NCI-H1092 (cell line): ENCODE measurements at regions not wholly inside any gene's neighbourhood (a gene's known extent, or its start where the extent isn't known, plus 50 kb on each side); places are given as distances from the start of the nearest gene placed in this dataset.

Experiments
- DNase-seq: peaks from one replicate; lab custom pipeline; 2025; lab: John Stamatoyannopoulos, UW

DNA sequence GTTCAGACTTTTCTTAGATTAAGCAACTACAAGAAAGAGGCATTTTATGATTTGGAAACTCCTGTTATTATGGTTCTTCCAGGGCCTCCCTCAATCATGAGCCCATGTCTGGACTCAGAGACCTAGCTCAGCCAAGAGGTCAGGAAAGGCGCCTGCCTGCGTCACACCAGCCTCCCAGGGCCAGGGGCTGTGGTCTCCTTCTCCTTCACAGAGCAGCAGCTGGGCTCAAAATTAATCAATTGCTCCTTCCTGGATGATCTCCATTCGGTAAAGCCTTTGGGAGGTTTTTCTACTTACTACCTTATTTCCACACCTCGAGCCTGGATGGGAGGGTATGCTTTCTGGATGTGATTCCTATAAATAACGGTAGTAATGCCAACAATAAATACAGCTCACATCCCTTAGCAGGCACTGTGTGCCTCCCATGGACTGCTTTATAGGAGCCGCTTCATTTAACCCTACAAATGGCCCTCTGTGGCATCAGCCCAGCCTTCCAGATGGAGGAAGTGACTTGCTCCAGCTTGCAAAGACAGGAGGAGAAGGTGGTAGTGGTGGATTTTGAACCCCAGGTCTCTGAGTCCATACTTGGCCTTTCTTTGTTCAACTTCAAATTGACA is 1445.6 kb downstream of the TBC1D22A start:
- DNase-seq: no peak

DNA sequence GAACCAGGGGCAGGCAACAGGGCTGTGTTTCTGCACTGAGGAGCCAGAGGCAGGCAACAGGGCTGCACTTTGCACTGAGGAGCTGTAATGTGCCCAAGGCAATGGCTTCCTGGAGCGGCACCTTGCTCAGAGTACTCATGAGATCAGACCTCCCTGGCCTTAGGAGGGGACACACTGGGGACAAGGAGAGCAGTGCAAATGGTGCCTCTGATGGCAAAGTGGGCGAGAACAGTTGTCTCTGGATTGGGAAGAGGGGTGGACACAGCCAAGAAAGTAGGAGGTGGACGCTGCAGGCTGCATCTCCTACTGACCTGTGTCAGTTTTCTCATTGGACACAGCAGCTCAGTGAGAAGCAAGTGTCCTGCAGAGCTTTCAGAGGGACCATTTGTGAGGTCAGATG is 1443.3 kb downstream of the TBC1D22A start:
- DNase-seq: no peak

DNA sequence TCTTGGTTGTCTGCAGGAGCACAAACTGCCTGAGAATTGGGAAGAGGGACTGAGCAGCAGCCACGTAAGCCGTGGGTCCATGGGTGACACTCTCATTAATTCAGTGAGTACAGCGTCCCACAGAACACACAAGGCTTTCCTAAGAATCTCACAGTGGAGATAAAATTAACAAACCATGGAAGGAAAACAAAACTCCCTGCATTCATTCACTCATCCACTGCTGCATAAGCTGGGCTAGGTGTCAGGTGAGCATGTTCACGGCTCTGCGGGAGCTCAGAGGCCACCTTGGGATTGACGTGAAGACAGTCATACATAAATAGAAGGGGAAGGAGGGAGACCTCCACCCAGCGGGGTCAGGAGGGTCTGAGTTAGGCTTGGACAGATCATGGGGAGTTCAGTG is 1442.7 kb downstream of the TBC1D22A start:
- DNase-seq: no peak

DNA sequence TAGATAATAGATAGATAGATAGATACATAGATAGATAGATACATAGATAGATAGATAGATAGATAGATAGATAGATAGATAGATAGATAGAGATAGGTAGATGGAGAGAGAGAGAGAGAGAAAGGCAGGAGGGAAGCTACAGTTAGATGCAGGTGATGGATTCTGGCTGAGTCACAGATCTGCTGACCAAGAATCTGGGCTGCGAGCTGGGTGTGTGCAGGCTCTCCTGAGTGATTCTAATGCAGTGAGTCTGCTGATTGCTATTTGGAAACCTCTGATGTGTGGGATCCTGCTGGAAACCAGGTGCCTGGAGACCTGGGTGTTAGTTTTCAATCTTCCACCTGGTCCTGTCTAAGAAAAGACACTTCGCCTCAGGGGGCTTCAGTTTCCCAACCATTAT is 1441.8 kb downstream of the TBC1D22A start:
- DNase-seq: no peak

DNA sequence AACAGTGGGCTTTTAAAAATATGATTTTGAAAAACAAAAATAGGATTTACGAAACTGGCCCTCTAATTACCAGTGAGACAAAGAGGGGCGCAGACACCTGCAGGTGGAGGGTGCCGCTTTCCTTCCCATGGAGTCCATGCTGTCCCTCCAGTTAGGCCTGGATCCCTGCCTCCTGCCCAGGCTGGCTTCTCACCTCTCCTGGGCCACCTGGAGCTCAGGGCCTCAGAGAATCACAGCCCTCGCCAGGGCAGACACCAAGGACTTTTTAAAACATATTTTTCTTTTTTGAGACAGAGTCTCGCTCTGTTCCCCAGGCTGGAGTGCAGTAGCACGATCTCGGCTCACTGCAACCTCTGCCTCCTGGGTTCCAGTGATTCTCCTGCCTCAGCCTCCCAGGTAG is 1437.2 kb downstream of the TBC1D22A start:
- no peak for DNase-seq

DNA sequence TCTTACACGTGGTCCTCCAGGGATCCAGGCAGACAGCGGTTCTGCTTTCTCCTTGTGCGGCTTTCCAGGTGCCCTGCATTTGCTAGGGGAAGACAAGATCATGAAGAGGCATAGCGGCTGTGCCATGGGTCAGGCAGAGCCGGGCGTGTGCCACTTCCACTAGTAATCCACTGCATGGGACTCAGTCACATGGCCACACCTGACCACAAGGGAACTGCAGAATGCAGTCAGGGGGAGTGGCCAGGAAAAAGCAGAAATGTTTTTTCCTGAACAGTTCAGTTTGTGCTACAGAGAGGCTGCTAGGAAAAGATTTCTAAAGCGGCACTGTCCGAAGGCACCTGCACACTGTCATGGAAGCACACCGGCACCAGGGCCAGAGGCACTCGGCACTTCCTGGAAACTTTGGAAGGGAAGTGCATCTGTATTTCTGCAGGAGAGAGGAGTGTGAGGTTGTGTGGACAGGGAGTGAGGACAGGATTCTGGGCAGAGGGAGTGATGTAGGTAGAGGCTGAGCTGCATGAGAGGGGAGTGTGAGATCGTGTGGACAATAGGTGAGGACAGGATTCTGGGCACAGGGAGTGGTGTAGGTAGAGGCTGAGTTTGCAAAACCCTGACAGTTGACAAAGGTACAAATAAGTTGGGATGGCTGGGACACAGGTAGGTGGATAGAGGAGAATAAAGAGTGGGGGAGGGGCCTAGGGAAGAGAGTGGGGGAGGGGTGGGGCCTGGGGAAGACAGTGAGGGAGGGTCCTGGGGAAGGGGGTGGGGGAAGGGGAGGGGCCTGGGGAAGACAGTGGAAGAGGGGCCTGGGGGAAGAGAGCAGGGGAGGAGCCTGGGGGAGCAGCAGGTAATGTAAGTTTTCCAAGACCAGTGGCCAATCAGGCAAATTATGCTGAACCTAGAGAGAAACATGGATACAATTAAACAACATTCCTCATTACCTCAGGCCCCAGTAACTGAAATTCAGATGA is 1436.3 kb downstream of the TBC1D22A start:
- DNase-seq: no peak

DNA sequence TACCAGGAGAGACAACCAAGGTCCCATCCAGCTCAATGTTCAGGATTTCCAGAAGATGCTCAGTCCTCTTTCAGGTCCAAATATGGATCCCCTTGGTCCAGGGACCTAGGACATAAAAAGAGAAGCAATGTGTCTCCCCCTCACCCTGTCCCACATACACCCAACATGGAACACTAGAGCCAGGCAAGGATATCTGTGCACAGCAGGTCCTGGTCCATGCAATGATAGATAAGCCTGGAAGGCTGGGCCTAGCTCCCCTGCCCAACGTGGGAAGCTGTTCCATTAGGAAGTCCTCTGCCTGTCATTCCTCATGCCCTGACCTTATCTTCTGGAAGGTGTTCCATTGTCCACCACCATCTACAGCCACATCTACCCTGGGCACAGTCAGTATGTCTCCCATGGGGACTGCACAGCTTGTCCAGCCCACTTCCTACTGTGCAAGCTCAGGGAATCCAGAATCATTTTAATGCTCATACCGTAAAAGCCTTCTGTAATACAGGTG is 1434.8 kb downstream of the TBC1D22A start:
- DNase-seq: no peak

DNA sequence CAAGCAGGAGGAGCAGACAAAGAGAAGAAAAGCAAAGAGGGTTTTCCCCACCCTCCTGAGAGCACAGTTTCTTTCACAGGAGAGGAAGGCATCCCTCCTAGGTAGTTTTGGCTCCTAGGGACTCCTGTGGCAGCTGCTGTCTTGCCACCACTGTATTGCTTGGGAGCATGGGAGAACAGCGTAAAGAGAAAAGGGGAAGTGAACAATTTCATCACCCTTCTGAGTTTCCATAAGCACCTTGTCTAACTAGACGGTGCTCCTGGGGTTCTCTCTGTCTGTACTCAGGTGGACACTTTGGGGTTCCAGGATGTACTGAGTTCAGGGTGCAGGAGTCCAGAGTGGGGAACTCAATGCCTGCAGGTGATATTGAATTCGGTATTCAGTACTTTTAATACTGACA is 1430.5 kb downstream of the TBC1D22A start:
- DNase-seq: no peak

DNA sequence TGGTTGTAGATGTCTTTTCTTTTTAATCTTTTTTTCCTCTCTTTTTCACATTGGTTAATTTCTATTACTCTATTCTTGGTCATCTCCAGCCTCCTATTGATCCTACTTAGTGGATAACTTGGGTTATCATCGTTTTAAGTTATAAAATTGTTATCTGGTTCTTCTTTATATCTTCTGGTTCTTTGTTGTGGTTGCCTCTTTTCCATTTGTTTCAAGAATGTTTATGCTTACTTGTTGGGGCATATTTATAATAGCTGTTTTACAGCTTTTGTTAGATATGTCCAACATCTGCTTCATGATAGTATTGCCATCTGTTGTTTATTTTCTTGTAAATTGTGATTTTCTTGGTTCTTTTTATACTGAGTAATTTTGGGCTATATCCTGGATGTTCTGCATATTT is 1429.6 kb downstream of the TBC1D22A start:
- DNase-seq: no peak

DNA sequence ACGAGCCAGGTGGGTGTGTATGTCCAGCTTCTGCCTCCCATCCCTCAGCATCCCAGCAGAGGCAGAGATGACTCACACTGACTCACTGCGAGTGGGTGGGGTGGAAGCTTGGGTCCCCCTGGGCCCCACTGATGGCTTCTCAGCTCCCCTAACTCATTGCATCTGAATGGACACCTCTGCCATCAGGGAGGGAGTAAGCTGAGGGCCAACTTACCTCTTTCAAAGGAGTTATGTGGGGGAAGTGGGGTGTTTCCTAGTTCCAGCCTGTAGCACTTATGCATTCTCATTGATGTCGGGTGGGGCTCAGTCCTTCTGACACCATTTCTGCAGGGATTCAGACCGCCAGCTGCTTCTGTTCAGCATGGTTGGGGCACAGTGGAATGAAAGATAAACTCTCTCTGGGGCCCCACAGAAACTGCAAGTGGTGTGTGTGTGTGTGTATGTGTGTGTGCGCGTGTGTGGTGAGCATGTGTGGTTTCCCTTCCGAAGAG is 1425.8 kb downstream of the TBC1D22A start:
- no peak for DNase-seq

DNA sequence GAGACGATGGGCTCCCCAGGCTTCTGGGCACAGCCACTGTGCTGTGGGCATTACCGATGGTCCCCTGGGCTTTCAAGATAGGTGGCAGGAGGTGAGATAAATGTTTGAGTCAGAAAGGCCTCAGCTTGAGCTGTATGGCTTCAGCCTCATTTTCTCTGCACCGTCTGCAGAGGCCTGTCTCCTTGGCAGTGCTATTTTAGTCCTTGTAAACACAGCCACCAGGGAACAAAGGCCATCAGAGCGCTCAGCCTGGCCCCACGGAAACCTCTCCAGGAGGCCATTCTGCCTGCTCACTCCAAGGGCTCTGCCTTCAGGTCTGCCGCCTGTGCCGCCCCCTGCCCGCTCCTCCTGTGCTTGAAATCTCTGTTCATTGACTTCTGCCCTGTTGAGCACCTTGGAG is 1424.9 kb downstream of the TBC1D22A start:
- DNase-seq: no peak

DNA sequence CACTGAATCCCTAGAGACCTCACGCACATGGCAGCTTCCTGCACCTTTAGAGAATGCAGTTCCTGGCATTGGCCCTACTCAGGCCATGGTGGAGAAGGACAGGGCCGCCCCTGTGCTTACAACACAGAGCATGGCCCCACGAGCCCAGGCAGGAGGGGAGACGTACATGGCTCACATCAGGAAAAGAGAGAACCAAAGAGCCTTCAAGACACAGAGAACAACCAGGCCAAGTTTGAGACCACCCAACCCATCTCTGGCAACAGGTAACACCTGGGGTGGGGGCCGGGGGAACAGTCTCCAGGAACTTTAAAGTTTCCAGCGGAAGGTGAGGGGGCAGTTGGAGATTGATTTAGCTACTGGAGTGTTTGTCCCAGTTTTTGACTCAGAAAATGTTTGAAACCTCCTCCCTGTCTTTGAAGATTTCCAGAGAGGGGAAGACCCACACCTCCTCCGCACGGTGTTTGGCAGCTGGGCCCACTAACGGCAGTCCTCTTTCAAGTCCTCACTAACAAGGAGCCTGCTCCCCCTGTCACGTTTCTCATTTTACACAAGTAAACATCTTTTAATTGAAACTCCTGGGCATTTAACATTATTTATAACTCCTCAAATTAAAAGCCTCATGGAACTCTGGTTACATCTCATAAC is 1423.8 kb downstream of the TBC1D22A start:
- no peak for DNase-seq

DNA sequence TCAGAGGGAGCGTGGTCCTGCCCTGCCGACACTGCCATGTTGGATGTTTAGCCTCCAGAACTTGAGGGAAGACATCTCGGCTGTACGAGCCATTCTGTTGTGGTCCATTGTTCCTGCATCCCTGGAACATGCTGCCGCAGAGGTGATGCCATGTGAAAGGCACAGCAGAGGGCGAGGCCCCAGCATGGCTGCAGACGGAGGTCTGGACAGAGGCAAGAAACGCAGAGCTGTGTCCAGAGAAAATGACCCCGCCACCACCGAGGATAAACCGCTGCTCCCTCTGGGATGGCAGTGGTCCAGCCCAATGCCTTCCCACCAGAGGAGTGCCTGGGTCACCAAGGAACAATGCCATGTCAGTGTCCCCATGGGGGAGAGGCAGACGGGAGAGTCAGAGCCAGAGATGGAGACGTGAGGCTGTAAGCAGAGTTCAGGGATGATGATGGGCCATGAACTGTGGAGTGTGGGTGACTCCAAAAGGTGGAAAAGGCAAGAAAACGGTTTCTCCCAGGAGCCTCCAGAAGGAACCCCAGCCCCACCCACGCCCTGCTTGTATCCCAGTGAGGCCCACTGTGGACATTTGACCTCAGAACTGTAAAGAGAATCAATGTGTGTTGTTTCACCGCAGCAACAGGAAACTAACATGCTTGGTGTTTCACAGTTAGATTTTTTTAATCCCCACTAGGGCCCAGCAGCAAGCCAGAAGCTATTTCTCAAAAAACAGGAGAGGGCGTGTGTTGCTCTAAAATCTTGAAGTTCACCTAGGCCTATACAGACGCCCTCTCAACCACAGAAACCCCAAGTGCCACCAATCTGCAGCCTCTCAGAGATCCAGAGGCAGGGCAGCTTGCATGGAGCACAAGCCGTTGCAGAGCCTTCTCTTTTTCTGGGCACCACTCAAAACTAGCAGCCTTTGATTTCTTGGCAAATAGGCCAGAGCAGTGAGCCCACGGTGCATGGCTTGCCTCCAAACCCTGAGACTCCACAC is 1422.9 kb downstream of the TBC1D22A start:
- no peak for DNase-seq

DNA sequence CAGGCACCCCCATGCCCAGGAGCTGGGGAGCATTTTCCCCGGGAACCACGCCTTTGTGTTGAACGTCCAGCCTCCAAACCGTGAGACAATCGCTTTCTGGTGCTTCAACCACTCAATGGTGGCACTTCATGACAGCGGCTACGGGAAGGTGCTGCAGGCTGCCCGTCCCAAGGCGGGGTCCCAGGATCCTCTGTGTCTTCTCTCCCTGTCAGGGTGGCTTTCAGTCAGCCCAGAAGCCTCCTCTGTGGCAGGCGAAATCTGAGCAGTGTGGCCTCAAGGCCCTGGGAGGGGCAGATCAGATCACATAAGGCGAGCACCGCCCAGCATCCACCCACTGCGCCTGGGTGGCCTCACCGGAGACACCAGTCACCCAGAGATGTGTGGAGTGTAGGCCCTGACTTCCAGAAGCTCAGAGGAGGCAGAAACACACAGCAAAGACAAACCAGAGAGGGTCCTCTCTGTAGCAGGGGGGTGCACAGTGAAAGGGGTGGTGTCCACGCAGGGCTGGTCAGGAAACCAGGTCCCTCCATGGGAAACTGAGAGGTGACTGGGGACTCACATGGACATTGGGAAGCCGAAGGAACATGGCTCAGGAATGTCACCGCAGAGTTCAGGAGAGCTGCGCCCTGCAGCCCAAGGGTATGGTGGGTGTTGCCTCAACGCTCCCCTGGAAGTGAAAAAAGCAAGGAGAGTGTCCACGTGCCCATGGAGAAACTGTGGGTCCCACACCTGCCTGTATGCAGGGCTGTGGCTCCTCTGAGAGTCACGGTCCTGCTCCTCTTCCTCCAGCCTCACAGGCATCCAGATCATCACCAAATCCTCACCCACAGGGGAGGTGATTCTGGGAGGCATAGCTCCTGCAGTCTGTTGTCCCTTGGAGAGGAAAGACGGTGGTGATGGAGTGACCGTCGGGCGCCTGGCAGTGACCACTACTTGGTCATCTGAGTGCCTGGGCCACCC is 1420.7 kb downstream of the TBC1D22A start:
- DNase-seq: no peak

DNA sequence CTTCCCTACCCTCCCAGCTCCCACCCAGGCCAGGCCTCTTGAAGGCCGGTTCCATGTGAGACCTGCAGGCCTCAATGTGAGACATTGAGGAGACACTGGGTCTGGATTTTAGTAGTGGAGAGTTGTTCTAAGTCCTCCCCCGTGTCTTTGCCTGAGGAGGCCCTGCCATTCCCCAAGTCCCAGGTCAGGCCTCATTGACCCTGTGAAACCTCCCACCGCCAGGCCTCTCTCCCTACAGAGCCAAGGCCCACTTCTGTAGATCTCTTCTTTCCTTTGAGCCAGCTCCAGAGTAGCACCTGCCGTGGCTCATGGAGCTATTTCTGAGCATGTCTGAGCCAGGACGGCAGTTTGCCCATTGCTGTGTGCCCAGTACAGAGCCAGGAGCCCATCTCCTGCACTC is 1419.6 kb downstream of the TBC1D22A start:
- DNase-seq: no peak

DNA sequence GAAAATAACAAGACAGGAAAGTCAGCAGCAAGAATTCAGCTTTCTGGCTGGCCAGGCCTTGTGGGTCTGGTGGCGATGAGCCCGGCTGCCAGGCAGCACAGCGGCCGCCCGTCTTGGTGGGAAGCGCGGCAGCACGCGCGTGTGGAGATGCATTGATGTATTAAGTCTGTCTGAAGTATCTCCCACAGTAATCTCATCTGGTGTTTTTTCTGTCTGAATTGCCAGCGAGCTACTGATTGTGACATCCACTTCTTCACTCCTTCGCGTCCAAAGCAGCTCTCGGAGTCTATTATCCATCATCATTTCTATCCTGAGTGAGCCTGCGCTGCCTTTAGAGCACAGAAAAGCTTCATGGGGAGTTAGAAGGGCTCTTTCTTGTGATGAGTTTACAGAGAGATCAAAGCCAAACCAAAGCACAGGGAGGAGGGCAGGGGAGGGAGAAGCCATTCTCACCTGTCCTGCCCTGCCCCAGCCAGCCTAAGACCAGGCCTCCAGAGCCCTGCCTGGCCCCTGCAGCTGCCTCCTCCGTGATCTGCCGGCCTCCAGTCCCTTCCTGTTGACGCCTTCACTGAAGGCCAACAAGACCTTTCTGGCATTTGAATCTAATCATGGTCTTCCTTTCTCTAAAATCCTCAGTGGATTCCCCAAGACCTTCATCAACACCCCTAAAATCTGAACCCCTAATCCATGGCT is 1419.0 kb downstream of the TBC1D22A start:
- no peak for DNase-seq

DNA sequence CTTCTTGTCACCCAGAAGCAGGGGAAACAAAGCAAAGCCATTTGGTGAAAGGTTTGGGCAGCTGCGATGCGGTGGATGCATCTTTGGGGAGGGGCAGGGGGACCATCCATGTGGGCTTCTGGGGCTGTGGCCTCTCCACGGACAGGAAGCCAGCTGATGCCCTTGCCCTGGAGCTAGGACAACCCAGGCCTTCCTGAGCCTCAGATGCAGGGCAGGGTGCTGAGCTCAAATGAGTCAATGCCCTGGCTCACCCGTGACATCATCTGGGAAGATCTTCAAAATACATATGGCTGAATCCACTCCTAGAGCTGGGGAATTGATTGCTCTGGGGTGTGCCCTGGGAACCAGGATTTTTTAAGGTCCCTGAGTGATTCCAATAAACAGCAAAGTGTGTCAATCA is 1418.2 kb downstream of the TBC1D22A start:
- DNase-seq: no peak

DNA sequence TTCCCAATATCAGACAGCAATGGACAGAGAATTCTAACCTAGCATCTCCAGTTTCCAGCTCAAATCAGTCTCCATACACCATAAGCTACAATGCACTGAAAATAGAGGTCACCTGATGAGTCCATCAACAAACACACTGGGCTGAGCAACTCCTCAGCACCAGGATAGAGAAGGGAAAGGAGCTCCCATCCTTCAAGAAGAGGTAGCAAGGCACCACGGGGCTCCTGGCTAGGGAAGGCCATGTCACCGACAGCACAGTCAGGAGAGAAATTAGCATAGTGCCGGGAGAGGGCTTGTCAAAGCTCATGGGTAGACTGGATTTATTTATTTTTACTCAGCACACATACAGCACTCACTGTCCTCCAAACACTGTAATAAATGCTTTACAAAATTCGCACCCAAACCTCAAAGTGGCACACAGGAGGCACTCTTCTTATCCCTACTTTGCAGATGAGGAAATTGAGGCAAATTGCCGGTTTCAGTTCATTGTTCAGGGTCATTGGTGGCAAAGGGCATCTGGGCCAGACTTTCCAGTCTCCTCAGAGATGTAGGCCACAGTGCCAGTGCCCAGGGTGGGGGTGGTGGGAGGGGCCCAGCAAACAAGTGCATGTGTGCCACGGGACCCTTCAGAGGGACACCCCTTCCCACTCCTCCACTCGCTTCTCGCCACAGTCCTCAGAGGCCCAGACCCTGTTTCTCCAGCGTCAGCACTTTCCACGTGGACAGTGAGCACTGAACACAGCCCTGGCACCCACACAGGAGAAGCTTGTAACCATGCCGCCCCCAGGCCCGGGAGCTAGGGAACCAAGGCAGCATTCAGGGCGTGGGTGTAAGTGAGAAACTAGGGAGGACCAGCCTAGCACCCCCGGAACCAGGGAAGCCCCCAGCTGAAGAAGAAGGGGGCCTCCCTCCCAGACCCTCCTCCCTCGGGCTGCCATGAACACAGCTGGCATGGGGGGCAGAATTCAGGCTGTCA is 1417.4 kb downstream of the TBC1D22A start:
- no peak for DNase-seq
